ENCODE measurements at regions not wholly inside any gene's neighbourhood (a gene's known extent, or its start where the extent isn't known, plus 50 kb on each side); places are given as distances from the start of the nearest gene placed in this dataset.

DNA sequence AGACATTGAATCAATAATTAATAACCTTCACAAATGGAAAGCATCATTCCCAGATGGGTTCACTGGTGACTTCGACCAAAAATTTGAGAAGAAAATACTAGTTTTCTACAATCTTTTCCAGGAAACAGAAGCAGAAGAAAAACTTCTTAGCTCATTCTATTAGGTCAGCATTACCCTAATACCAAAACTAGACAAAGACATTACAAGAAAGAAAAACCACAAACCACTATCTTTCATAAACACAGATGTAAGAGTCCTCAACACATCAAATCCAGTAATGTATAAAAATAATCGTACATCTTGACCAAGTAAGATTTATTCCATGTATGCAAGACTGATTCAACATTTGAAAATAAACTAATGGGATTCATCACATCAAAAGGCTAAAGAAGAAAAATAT, 64.0 kb upstream of the CDK1 start:
- H3K27ac ChIP-seq (ENCODE audit: low read depth, low read length, poor library complexity, severe bottlenecking) = no peak overlapping the region
- intact Hi-C loops (cut with micrococcal nuclease; ENCODE audit: unreplicated experiment) = no loop called here
- ChIA-PET POLR2A (ENCODE audit: low non-redundant PET) (no interaction called here), CTCF (no interaction called here)
- no peak for DNase-seq (ENCODE audit: low spot score)
- TF ChIP-seq, protein P1, sequence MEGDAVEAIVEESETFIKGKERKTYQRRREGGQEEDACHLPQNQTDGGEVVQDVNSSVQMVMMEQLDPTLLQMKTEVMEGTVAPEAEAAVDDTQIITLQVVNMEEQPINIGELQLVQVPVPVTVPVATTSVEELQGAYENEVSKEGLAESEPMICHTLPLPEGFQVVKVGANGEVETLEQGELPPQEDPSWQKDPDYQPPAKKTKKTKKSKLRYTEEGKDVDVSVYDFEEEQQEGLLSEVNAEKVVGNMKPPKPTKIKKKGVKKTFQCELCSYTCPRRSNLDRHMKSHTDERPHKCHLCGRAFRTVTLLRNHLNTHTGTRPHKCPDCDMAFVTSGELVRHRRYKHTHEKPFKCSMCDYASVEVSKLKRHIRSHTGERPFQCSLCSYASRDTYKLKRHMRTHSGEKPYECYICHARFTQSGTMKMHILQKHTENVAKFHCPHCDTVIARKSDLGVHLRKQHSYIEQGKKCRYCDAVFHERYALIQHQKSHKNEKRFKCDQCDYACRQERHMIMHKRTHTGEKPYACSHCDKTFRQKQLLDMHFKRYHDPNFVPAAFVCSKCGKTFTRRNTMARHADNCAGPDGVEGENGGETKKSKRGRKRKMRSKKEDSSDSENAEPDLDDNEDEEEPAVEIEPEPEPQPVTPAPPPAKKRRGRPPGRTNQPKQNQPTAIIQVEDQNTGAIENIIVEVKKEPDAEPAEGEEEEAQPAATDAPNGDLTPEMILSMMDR (conservative IDR thresholded peaks at IDR 0.05; ENCODE audit: low read depth, low read length) = no peak
- no peak for TF ChIP-seq EZH2 (IDR thresholded peaks at IDR 0.05; ENCODE audit: borderline replicate concordance, low read depth, low read length, poor library complexity, severe bottlenecking)
- H3K27me3 ChIP-seq (replicated peaks; ENCODE audit: insufficient read depth, low read depth, low read length, poor library complexity) = no peaks in the 10 kb centered on the region
- peaks cover 8% of the 10 kb centered on the region for H3K4me1 ChIP-seq (ENCODE audit: insufficient read depth, low read length, poor library complexity, severe bottlenecking)
- H3K36me3 ChIP-seq (ENCODE audit: insufficient read depth, low read length, poor library complexity, severe bottlenecking) = no peaks in the 10 kb centered on the region
- no peak overlapping the region for H3K4me3 ChIP-seq (ENCODE audit: low read depth, low read length, poor library complexity, severe bottlenecking)
- no TSS peak for BruUV-seq (replicated peaks)
- no peaks in the 10 kb centered on the region for H3K9me3 ChIP-seq (ENCODE audit: low read depth, low read length, poor library complexity, severe bottlenecking)

DNA sequence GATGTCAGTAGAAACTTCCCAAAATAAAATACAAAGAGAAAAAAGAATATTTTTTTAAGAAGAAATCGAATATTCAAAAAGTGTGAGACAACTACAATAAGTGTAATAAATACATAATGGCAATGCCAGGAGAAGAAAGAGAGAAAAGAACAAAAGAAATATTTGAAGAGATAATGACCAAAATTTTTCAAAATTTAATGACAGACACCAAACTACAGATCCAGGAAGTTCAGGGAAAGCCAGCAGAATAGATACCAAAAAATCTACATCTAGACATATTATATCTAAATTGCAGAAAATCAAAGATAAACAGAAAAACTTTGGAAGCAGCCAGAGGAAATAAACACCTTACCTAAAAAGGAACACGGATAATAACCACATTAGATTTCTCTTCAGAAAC, 66.8 kb upstream of the CDK1 start:
- TF ChIP-seq, protein P1 (conservative IDR thresholded peaks at IDR 0.05; ENCODE audit: low read depth, low read length) = no peak
- no peak for TF ChIP-seq EZH2 (IDR thresholded peaks at IDR 0.05; ENCODE audit: borderline replicate concordance, low read depth, low read length, poor library complexity, severe bottlenecking)
- POLR2A ChIA-PET (ENCODE audit: low non-redundant PET) = no interaction called here
- intact Hi-C loops (cut with micrococcal nuclease; ENCODE audit: unreplicated experiment) = no loop called here
- no peaks in the 10 kb centered on the region for H3K9me3 ChIP-seq (ENCODE audit: low read depth, low read length, poor library complexity, severe bottlenecking)
- no TSS peak for BruUV-seq (replicated peaks)
- H3K27me3 ChIP-seq (replicated peaks; ENCODE audit: insufficient read depth, low read depth, low read length, poor library complexity) = no peaks in the 10 kb centered on the region
- no peak overlapping the region for H3K27ac ChIP-seq (ENCODE audit: low read depth, low read length, poor library complexity, severe bottlenecking)
- DNase-seq (ENCODE audit: low spot score) = no peak
- H3K4me1 ChIP-seq (ENCODE audit: insufficient read depth, low read length, poor library complexity, severe bottlenecking) = no peaks in the 10 kb centered on the region
- no peak overlapping the region for H3K4me3 ChIP-seq (ENCODE audit: low read depth, low read length, poor library complexity, severe bottlenecking)
- CTCF ChIA-PET = no interaction called here
- H3K36me3 ChIP-seq (ENCODE audit: insufficient read depth, low read length, poor library complexity, severe bottlenecking) = no peaks in the 10 kb centered on the region

DNA sequence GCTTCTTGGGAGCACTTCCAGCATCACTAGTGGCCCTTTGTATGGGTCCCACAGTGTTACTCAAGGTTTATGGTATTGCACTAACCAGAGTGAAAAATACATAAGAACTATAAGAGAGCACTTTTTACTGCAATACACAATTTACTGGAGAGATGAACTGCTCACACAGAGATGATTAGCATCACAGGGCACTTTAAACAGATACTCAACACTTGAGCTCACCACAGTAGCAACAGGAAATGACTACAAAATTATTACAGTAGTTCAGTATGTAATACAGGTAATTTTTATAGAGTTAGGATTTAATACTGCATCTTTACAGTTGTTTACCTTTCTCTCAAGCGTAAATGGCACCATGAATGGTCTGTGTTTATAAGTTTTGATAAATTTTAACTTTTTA, 68.2 kb upstream of the CDK1 start:
- CTCF ChIA-PET = no interaction called here
- TF ChIP-seq EZH2 (IDR thresholded peaks at IDR 0.05; ENCODE audit: borderline replicate concordance, low read depth, low read length, poor library complexity, severe bottlenecking) = no peak
- TF ChIP-seq, protein P1 (conservative IDR thresholded peaks at IDR 0.05; ENCODE audit: low read depth, low read length) = no peak
- no TSS peak for BruUV-seq (replicated peaks)
- Histone ChIP-seq H3K4me3 (ENCODE audit: low read depth, low read length, poor library complexity, severe bottlenecking) (no peak overlapping the region), H3K4me1 (ENCODE audit: insufficient read depth, low read length, poor library complexity, severe bottlenecking) (peaks cover 10% of the 10 kb centered on the region), H3K36me3 (ENCODE audit: insufficient read depth, low read length, poor library complexity, severe bottlenecking) (no peaks in the 10 kb centered on the region), H3K9me3 (ENCODE audit: low read depth, low read length, poor library complexity, severe bottlenecking) (no peaks in the 10 kb centered on the region), H3K27ac (ENCODE audit: low read depth, low read length, poor library complexity, severe bottlenecking) (no peak overlapping the region), H3K27me3 (replicated peaks; ENCODE audit: insufficient read depth, low read depth, low read length, poor library complexity) (no peaks in the 10 kb centered on the region)
- POLR2A ChIA-PET (ENCODE audit: low non-redundant PET) = no interaction called here
- intact Hi-C loops (cut with micrococcal nuclease; ENCODE audit: unreplicated experiment) = no loop called here
- DNase-seq (ENCODE audit: low spot score) = no peak

All from A673 (cell line).